ENCODE measurements at regions not wholly inside any gene's neighbourhood (a gene's known extent, or its start where the extent isn't known, plus 50 kb on each side); places are given as distances from the start of the nearest gene placed in this dataset.
A peak's percentile ranks its signal among the peaks of the same experiment; 100 is the strongest.

- TF ChIP-seq ZNF175 (CRISPR knock-in tag; IDR thresholded peaks at IDR 0.05; ENCODE audit: low read depth) (0 out of 2 replicates have a peak, but pooled peaks have one; percentile 30), SLC30A9 (CRISPR knock-in tag; IDR thresholded peaks at IDR 0.05) (no peak), ZSCAN29 (IDR thresholded peaks at IDR 0.05) (no peak), ZNF212 (CRISPR knock-in tag; IDR thresholded peaks at IDR 0.05) (no peak), SMARCC2 (IDR thresholded peaks at IDR 0.05; ENCODE audit: low read depth) (peak; percentile 85), TEAD2 (tag; IDR thresholded peaks at IDR 0.05) (peak; percentile 87), ZSCAN32 (CRISPR knock-in tag; IDR thresholded peaks at IDR 0.05) (no peak), ZNF778 (CRISPR knock-in tag; IDR thresholded peaks at IDR 0.05) (no peak), MCM2 (IDR thresholded peaks at IDR 0.05; ENCODE audit: low read depth) (no peak), NFRKB (IDR thresholded peaks at IDR 0.05; ENCODE audit: low read depth) (no peak), ZBTB11 (CRISPR knock-in tag; IDR thresholded peaks at IDR 0.05) (peak in 1 of 3 experiments; percentile 26; a peak in 1 of 6 replicates), EGR1 (conservative IDR thresholded peaks at IDR 0.05) (no peak), RBM17 (IDR thresholded peaks at IDR 0.05; ENCODE audit: borderline replicate concordance, low read depth, low read length) (no peak), PKNOX1 (IDR thresholded peaks at IDR 0.05) (peak; percentile 22; the same call in 1 of the 2 replicates), ZC3H4 (CRISPR knock-in tag; IDR thresholded peaks at IDR 0.05; ENCODE audit: borderline replicate concordance) (no peak), ATF3 (IDR thresholded peaks at IDR 0.05) (peak; percentile 85), ATF3 (CRISPR knock-in tag; conservative IDR thresholded peaks at IDR 0.05) (no peak), LCOR (CRISPR knock-in tag; IDR thresholded peaks at IDR 0.05) (peak; percentile 58; the same call in 1 of the 2 replicates), EP400 (IDR thresholded peaks at IDR 0.05) (peak; percentile 24; the same call in 1 of the 2 replicates)
Observed at GRCh38 chr7:124992851-124993562, 63.4 kb upstream of the POT1 start (continued).
